ENCODE measurements at regions not wholly inside any gene's neighbourhood (a gene's known extent, or its start where the extent isn't known, plus 50 kb on each side); places are given as distances from the start of the nearest gene placed in this dataset.

- DNase-seq (ENCODE audit: low spot score in 2 of 2), result no peak
Observed at GRCh38 chr12:124386661-124387527, 92.0 kb downstream of the RFLNA start.

DNA sequence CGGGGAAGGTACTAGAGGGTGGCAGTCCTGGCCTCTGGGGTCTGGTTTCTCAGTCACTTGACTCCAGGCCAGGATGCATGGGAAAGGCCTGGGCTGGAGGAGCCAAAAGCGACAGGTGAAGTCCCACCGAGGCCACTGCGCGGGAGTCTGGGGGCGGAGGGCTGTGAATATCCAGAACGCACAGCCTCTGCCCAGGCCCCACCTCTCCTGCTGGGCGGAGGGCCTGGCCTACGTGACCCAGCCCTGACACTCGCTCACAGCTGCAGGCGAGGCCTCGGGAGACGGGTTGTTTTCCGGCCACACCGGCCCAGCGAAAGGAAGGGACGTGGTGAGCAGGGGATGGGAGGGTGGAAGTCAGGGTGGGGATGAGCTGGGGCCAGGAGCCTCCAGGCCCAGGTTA is 91.2 kb downstream of the RFLNA start:
- H3K27ac ChIP-seq, result peak overlapping the region; percentile 34
- peaks cover 81% of the 10 kb centered on the region for H3K4me1 ChIP-seq
- WGBS, result 75% methylated on average over 4 of the region's 17 CpGs

More at GRCh38 chr12:124386661-124387527, 92.0 kb downstream of the RFLNA start:
- peaks cover 41% of the 10 kb centered on the region for H3K36me3 ChIP-seq
- no peaks in the 10 kb centered on the region for H3K9me3 ChIP-seq
- TF ChIP-seq EP300 (IDR thresholded peaks at IDR 0.05), result no peak
- no peak for TF ChIP-seq POLR2AphosphoS5 (IDR thresholded peaks at IDR 0.05)
- 45% methylated on average over 7 of the region's 23 CpGs for WGBS
- H3K27me3 ChIP-seq, result no peaks in the 10 kb centered on the region
- peaks cover 81% of the 10 kb centered on the region for H3K4me1 ChIP-seq
- peak overlapping the region; percentile 91 for H3K27ac ChIP-seq
- peak overlapping the region; percentile 61 for H3K4me3 ChIP-seq

DNA sequence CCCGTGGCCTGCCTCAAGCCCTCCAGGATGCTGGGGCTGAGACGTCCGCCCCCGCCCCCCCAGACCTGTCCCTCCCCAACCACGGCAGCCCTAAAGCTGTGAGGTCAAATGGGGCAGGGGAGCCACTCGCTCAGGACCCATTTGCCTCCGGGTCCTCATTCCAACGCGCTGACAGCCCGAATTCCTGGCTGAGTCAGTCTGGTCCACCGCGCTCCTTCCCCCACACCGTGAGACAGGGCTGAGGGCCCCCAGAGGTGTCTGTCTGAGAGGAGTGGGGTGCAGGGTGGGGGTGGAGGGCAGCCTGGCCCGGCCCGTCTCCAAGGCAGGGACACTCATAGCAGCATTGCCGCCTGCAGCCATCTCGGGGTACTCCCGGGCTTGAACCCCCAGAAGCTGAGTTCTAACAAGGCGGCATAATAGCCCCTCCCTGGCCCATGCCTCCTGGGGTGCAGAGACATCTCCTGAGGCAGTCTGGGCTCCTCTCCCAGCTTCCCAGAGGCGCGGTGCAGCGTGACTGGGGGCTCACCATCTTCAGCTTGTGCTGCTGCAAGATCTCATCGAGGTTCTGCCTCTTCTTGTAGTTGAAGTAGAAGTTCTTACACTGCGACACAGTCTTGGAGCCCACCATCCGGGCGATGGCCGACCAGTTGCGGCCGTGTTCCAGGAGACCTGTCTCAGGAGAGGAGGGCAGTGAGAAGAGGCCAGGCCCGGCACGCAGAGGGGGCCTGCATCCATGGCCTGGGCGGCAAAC is 90.5 kb downstream of the RFLNA start:
- Histone ChIP-seq H3K4me1 (peaks cover 81% of the 10 kb centered on the region), H3K9me3 (no peaks in the 10 kb centered on the region), H3K27me3 (no peaks in the 10 kb centered on the region), H3K36me3 (peaks cover 41% of the 10 kb centered on the region), H3K27ac (no peak overlapping the region), H3K4me3 (no peak overlapping the region)
- DNase-seq (ENCODE audit: low spot score in 2 of 2), result no peak
- 73% methylated on average over 23 of the region's 32 CpGs for WGBS
- TF ChIP-seq POLR2AphosphoS5 (IDR thresholded peaks at IDR 0.05) (no peak), POLR2A (IDR thresholded peaks at IDR 0.05) (no peak), EP300 (IDR thresholded peaks at IDR 0.05) (no peak)
- TF ChIP-seq, protein P1, sequence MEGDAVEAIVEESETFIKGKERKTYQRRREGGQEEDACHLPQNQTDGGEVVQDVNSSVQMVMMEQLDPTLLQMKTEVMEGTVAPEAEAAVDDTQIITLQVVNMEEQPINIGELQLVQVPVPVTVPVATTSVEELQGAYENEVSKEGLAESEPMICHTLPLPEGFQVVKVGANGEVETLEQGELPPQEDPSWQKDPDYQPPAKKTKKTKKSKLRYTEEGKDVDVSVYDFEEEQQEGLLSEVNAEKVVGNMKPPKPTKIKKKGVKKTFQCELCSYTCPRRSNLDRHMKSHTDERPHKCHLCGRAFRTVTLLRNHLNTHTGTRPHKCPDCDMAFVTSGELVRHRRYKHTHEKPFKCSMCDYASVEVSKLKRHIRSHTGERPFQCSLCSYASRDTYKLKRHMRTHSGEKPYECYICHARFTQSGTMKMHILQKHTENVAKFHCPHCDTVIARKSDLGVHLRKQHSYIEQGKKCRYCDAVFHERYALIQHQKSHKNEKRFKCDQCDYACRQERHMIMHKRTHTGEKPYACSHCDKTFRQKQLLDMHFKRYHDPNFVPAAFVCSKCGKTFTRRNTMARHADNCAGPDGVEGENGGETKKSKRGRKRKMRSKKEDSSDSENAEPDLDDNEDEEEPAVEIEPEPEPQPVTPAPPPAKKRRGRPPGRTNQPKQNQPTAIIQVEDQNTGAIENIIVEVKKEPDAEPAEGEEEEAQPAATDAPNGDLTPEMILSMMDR (IDR thresholded peaks at IDR 0.05), result no peak

More for the DNA sequence above, 91.2 kb downstream of the RFLNA start:
- Histone ChIP-seq H3K36me3 (peaks cover 41% of the 10 kb centered on the region), H3K9me3 (no peaks in the 10 kb centered on the region), H3K4me3 (peak overlapping the region; percentile 18), H3K27me3 (no peaks in the 10 kb centered on the region)
- TF ChIP-seq, protein P1 (IDR thresholded peaks at IDR 0.05), result no peak
- TF ChIP-seq EP300 (IDR thresholded peaks at IDR 0.05) (no peak), POLR2AphosphoS5 (IDR thresholded peaks at IDR 0.05) (no peak), POLR2A (IDR thresholded peaks at IDR 0.05) (no peak)
- DNase-seq (ENCODE audit: low spot score in 2 of 2), result no peak

GRCh38 chr12:124384299-124384894 is 89.5 kb downstream of the RFLNA start:
- H3K36me3 ChIP-seq, result peaks cover 42% of the 10 kb centered on the region
- peaks cover 81% of the 10 kb centered on the region for H3K4me1 ChIP-seq
- no peak overlapping the region for H3K4me3 ChIP-seq
- no peak for DNase-seq (ENCODE audit: low spot score in 2 of 2)
- H3K27me3 ChIP-seq, result no peaks in the 10 kb centered on the region
- TF ChIP-seq POLR2AphosphoS5 (IDR thresholded peaks at IDR 0.05), result no peak
- TF ChIP-seq EP300 (IDR thresholded peaks at IDR 0.05), result no peak
- TF ChIP-seq, protein P1 (IDR thresholded peaks at IDR 0.05), result no peak
- TF ChIP-seq POLR2A (IDR thresholded peaks at IDR 0.05), result no peak
- WGBS, result 78% methylated on average over 17 of the region's 20 CpGs
- no peaks in the 10 kb centered on the region for H3K9me3 ChIP-seq
- no peak overlapping the region for H3K27ac ChIP-seq

DNA sequence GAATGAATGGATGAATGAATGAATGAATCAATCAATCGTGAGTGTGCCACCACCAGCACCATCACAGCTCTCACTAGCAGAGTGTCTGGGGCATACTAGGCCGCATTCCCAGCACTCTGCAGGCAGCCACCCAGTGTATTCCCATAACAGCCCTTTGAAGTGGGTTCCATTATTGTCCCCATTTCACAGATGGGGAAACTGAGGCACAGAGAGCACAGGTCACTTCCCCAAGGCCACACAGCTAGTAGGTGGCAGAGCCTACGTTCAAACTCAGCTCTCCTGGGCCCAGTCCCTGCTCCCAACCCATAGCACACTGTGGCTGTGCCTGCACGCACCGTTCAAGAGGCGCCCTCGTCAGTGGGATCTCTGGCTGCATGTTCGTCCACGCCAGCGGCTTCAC is 88.1 kb downstream of the RFLNA start:
- TF ChIP-seq, protein P1 (IDR thresholded peaks at IDR 0.05), result no peak
- TF ChIP-seq EP300 (IDR thresholded peaks at IDR 0.05) (no peak), POLR2A (IDR thresholded peaks at IDR 0.05) (no peak), POLR2AphosphoS5 (IDR thresholded peaks at IDR 0.05) (no peak)
- H3K4me1 ChIP-seq, result peaks cover 76% of the 10 kb centered on the region
- H3K27ac ChIP-seq, result no peak overlapping the region
- no peak for DNase-seq (ENCODE audit: low spot score in 2 of 2)
- peaks cover 56% of the 10 kb centered on the region for H3K36me3 ChIP-seq
- no peaks in the 10 kb centered on the region for H3K9me3 ChIP-seq
- no peak overlapping the region for H3K4me3 ChIP-seq
- H3K27me3 ChIP-seq, result no peaks in the 10 kb centered on the region
- 88% methylated on average over 6 of the region's 10 CpGs for WGBS
